HepG2 (cell line): ENCODE measurements at regions not wholly inside any gene's neighbourhood (a gene's known extent, or its start where the extent isn't known, plus 50 kb on each side); places are given as distances from the start of the nearest gene placed in this dataset.

ENCODE experiments used
- ERF ChIP-seq: IDR thresholded peaks from 2 replicates; pipeline ENCODE4 v1.6.1; 2018; ENCODE audit warnings: missing biosample characterization, missing genetic modification reagents
- FIP1L1 ChIP-seq: fragments of 200-400 bp; formaldehyde crosslinking; IDR thresholded peaks from 2 replicates; pipeline ENCODE4 v1.6.1; 2018; ENCODE audit warnings: low read depth, mild to moderate bottlenecking, low read length, moderate library complexity, borderline replicate concordance; ENCODE audit not compliant: insufficient read depth
- JDP2 ChIP-seq: sonication (generic); formaldehyde crosslinking; IDR thresholded peaks from 2 replicates; pipeline ENCODE4 v1.8.1; 2022; ENCODE audit warnings: missing genetic modification reagents, borderline replicate concordance
- MED1 ChIP-seq: sonication (generic); formaldehyde crosslinking; IDR thresholded peaks from 2 replicates; pipeline ENCODE4 v1.4.0; 2020; ENCODE audit warnings: missing genetic modification reagents
- NFE2L2 ChIP-seq: fragments of 150-350 bp; IDR thresholded peaks from 2 replicates; pipeline ENCODE4 v1.6.1; 2014; ENCODE audit warnings: low read length
- NFKB2 ChIP-seq: sonication (generic); formaldehyde crosslinking; IDR thresholded peaks from 2 replicates; pipeline ENCODE4 v1.4.0; 2020; ENCODE audit warnings: missing genetic modification reagents, borderline replicate concordance
- NPAS2 ChIP-seq: sonication (generic); formaldehyde crosslinking; IDR thresholded peaks from 2 replicates; pipeline ENCODE4 v1.8.0; 2022; ENCODE audit warnings: mild to moderate bottlenecking, missing genetic modification reagents, borderline replicate concordance
- PAX8 ChIP-seq: sonication (generic); formaldehyde crosslinking; IDR thresholded peaks from 2 replicates; pipeline ENCODE4 v1.8.0; 2022; ENCODE audit warnings: mild to moderate bottlenecking, missing genetic modification reagents, borderline replicate concordance
- RBAK ChIP-seq: sonication (generic); formaldehyde crosslinking; IDR thresholded peaks from 2 replicates; pipeline ENCODE4 v1.5.1; 2020; ENCODE audit warnings: mild to moderate bottlenecking, missing genetic modification reagents
- TSC22D2 ChIP-seq: sonication (generic); formaldehyde crosslinking; IDR thresholded peaks from 2 replicates; pipeline ENCODE4 v1.5.1; 2020; ENCODE audit warnings: missing genetic modification reagents, mild to moderate bottlenecking, borderline replicate concordance
- ZFP36 ChIP-seq: fragments of 150-350 bp; IDR thresholded peaks from 2 replicates; pipeline ENCODE4 v1.6.1; 2018; ENCODE audit warnings: borderline replicate concordance, low read length, low read depth; ENCODE audit not compliant: partially characterized antibody
- ZNF136 ChIP-seq: sonication (generic); formaldehyde crosslinking; IDR thresholded peaks from 2 replicates; pipeline ENCODE4 v1.8.1; 2022; ENCODE audit warnings: low read depth, mild to moderate bottlenecking, moderate library complexity, missing genetic modification reagents
- ZNF260 ChIP-seq: sonication (generic); formaldehyde crosslinking; IDR thresholded peaks from 2 replicates; pipeline ENCODE4 v1.4.0; 2020; ENCODE audit warnings: missing genetic modification reagents, low read depth, mild to moderate bottlenecking, borderline replicate concordance
- ZNF550 ChIP-seq: sonication (generic); formaldehyde crosslinking; IDR thresholded peaks from 2 replicates; pipeline ENCODE4 v1.4.0; 2020; ENCODE audit warnings: mild to moderate bottlenecking, missing genetic modification reagents, borderline replicate concordance
- ZNF7 ChIP-seq: IDR thresholded peaks from 2 replicates; pipeline ENCODE4 v1.6.1; 2016; ENCODE audit warnings: missing biosample characterization, missing genetic modification reagents
- ZNF746 ChIP-seq: sonication (generic); formaldehyde crosslinking; IDR thresholded peaks from 2 replicates; pipeline ENCODE4 v1.8.0; 2022; ENCODE audit warnings: mild to moderate bottlenecking, missing genetic modification reagents
- TF ChIP-seq, protein P1 (sequence below): sonication (generic); formaldehyde crosslinking; IDR thresholded peaks from 2 replicates; pipeline ENCODE4 v1.4.0; 2020; ENCODE audit warnings: missing genetic modification reagents
- TF ChIP-seq, protein P2 (sequence below): IDR thresholded peaks from 2 replicates; pipeline ENCODE4 v1.6.1; 2016; ENCODE audit warnings: missing genetic modification reagents, missing compliant biosample characterization
- TF ChIP-seq, protein P3 (sequence below): sonication (generic); formaldehyde crosslinking; IDR thresholded peaks from 2 replicates; pipeline ENCODE4 v1.8.1; 2023; ENCODE audit warnings: mild to moderate bottlenecking, moderate library complexity, missing genetic modification reagents
- TF ChIP-seq, protein P4 (sequence below): sonication (generic); formaldehyde crosslinking; IDR thresholded peaks from 2 replicates; pipeline ENCODE4 v1.4.0; 2020; ENCODE audit warnings: missing genetic modification reagents
- TF ChIP-seq, protein P5 (sequence below): IDR thresholded peaks from 2 replicates; pipeline ENCODE4 v1.6.1; 2018; ENCODE audit warnings: missing genetic modification reagents
- TF ChIP-seq, protein P6 (sequence below): sonication (generic); formaldehyde crosslinking; IDR thresholded peaks from 2 replicates; pipeline ENCODE4 v1.8.0; 2022; ENCODE audit warnings: low read depth, missing genetic modification reagents
- TF ChIP-seq, protein P7 (sequence below): IDR thresholded peaks from 2 replicates; pipeline ENCODE4 v1.6.1; 2016; ENCODE audit warnings: mild to moderate bottlenecking

DNA sequence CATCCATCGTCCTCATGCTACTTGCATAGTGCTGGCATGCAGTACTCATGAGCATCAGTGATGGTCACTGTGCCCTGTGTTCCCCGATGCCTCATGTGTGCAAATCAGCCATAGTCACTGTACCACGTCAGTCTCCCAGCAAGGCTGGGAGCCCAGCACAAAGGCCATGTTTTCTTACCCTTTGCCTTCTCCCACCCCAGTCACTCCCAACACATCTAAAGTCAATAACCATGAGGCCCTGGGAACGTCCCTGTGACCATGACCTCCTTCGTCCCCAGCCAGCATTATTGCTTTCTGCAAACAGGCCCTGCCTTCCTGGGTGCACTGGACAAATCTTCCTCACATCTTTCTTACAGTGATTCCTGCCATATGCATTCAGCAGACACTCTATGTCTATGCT lies 406.1 kb downstream of the ICE1 start (continued):
- TF ChIP-seq, protein P1, sequence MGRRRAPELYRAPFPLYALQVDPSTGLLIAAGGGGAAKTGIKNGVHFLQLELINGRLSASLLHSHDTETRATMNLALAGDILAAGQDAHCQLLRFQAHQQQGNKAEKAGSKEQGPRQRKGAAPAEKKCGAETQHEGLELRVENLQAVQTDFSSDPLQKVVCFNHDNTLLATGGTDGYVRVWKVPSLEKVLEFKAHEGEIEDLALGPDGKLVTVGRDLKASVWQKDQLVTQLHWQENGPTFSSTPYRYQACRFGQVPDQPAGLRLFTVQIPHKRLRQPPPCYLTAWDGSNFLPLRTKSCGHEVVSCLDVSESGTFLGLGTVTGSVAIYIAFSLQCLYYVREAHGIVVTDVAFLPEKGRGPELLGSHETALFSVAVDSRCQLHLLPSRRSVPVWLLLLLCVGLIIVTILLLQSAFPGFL (CRISPR knock-in tag), result no peak
- TF ChIP-seq NFE2L2 (no peak), NFKB2 (CRISPR knock-in tag) (no peak), ZNF7 (no peak), RBAK (CRISPR knock-in tag) (no peak), PAX8 (CRISPR knock-in tag) (no peak), FIP1L1 (no peak), ZNF136 (CRISPR knock-in tag) (no peak), JDP2 (no peak), NPAS2 (CRISPR knock-in tag) (no peak), MED1 (CRISPR knock-in tag) (peak; percentile 71; the same call in 1 of the 2 replicates), ZNF746 (CRISPR knock-in tag) (no peak), TSC22D2 (CRISPR knock-in tag) (no peak), ZNF550 (CRISPR knock-in tag) (no peak), ZNF260 (CRISPR knock-in tag) (no peak), ERF (no peak), ZFP36 (no peak)
- TF ChIP-seq, protein P2, sequence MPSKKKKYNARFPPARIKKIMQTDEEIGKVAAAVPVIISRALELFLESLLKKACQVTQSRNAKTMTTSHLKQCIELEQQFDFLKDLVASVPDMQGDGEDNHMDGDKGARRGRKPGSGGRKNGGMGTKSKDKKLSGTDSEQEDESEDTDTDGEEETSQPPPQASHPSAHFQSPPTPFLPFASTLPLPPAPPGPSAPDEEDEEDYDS (CRISPR knock-in tag), result no peak
- TF ChIP-seq, protein P3, sequence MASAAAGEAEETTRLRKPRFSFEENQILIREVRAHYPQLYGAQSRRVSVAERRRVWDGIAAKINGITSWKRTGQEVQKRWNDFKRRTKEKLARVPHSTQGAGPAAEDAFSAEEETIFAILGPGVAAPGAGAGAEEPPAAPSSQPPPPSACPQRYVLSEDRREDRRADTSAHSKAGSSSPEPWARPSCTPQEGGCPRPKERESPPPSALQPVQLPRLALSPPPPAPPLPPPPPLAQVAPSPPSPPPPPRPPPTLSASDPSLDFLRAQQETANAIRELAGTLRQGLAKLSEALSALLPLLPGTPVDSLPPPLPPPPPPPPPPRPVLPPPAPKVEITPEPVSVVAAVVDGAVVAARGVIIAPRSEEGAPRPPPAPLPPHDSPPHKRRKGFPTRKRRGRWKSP (CRISPR knock-in tag), result no peak
- TF ChIP-seq, protein P4, sequence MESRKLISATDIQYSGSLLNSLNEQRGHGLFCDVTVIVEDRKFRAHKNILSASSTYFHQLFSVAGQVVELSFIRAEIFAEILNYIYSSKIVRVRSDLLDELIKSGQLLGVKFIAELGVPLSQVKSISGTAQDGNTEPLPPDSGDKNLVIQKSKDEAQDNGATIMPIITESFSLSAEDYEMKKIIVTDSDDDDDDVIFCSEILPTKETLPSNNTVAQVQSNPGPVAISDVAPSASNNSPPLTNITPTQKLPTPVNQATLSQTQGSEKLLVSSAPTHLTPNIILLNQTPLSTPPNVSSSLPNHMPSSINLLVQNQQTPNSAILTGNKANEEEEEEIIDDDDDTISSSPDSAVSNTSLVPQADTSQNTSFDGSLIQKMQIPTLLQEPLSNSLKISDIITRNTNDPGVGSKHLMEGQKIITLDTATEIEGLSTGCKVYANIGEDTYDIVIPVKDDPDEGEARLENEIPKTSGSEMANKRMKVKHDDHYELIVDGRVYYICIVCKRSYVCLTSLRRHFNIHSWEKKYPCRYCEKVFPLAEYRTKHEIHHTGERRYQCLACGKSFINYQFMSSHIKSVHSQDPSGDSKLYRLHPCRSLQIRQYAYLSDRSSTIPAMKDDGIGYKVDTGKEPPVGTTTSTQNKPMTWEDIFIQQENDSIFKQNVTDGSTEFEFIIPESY, result no peak
- TF ChIP-seq, protein P5, sequence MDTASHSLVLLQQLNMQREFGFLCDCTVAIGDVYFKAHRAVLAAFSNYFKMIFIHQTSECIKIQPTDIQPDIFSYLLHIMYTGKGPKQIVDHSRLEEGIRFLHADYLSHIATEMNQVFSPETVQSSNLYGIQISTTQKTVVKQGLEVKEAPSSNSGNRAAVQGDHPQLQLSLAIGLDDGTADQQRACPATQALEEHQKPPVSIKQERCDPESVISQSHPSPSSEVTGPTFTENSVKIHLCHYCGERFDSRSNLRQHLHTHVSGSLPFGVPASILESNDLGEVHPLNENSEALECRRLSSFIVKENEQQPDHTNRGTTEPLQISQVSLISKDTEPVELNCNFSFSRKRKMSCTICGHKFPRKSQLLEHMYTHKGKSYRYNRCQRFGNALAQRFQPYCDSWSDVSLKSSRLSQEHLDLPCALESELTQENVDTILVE (CRISPR knock-in tag), result no peak
- TF ChIP-seq, protein P6, sequence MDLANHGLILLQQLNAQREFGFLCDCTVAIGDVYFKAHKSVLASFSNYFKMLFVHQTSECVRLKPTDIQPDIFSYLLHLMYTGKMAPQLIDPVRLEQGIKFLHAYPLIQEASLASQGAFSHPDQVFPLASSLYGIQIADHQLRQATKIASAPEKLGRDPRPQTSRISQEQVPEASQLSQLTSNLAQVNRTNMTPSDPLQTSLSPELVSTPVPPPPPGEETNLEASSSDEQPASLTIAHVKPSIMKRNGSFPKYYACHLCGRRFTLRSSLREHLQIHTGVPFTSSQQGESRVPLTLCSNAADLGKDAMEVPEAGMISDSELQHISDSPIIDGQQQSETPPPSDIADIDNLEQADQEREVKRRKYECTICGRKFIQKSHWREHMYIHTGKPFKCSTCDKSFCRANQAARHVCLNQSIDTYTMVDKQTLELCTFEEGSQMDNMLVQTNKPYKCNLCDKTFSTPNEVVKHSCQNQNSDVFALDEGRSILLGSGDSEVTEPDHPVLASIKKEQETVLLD, result no peak
- TF ChIP-seq, protein P7, sequence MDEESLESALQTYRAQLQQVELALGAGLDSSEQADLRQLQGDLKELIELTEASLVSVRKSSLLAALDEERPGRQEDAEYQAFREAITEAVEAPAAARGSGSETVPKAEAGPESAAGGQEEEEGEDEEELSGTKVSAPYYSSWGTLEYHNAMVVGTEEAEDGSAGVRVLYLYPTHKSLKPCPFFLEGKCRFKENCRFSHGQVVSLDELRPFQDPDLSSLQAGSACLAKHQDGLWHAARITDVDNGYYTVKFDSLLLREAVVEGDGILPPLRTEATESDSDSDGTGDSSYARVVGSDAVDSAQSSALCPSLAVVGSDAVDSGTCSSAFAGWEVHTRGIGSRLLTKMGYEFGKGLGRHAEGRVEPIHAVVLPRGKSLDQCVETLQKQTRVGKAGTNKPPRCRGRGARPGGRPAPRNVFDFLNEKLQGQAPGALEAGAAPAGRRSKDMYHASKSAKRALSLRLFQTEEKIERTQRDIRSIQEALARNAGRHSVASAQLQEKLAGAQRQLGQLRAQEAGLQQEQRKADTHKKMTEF, result peak; percentile 30; the same call in 1 of the 2 replicates
